Left kidney (tissue), 1 donor: ENCODE measurements at regions not wholly inside any gene's neighbourhood (a gene's known extent, or its start where the extent isn't known, plus 50 kb on each side); places are given as distances from the start of the nearest gene placed in this dataset.
"Not testable (repeated sequence)": the region's sequence is repeated elsewhere in the genome, so short reads cannot be mapped to it uniquely, and the experiment has no call there.

Source experiments
- DNase-seq: peaks from one replicate; pipeline ENCODE4 v3.0.0-alpha.2; 2013

DNA sequence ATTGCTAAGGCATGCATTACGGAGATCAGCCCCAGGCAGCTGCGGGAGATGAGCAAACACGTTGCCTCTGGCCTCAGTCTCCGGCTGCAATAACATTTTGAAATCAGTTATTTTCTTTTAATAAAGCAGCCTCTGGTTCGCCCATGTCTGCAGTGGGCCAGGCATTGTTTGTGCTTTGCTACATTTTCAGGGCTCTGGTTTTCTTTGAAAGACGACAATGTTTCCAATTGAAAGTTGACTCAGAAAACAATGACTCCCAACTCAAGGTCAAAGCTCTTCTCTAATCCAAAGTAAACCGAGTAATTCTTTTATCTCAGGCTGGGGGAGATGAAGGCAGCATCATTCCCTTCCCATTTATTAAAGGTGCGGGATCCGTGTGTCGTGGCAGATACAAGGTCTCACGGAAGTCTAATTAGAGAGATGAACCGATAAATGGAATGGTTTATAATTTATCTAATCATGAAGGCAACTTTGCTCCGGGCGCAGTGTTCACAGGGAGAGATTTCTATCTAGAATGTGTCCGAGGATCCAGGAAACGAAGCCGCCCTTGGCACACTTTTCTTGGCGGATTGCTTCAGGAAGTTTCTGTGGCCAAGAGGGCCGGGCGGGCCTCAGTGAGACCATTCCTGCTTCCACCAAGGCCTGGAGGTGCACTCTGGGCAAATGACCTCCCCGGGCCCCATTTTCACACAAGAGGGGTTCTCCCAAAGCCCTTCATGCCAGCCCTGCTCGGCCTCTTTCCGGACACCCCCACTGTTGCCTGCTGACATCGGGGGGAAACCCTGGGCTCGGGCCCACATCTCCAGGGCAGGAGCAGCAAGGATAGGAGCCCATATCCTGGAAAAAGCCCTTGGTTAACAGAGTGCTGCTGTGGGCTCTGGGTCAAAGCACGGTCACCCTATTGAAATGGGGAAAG, 811.4 kb downstream of the BRD1 start:
- DNase-seq = no peak

DNA sequence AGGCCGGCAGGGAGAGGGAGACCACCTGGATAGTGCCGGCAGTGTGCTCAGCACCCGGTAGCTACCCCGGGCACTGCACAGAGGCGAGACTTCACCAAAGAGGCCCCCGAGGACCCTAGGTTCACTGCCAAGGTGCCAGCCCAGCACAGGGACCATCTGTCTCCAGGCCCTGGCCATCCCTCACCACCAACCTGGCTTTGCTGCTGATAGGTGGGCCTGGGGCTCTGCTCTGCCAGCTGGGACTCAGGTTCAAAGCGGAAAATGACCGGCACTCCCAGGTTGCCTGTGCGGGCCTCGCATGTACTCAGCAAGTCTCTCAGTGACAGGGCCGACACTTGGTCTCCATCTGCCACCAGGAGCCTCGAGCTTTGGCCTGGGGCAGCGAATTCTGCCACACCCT, 812.2 kb downstream of the BRD1 start:
- no peak for DNase-seq

DNA sequence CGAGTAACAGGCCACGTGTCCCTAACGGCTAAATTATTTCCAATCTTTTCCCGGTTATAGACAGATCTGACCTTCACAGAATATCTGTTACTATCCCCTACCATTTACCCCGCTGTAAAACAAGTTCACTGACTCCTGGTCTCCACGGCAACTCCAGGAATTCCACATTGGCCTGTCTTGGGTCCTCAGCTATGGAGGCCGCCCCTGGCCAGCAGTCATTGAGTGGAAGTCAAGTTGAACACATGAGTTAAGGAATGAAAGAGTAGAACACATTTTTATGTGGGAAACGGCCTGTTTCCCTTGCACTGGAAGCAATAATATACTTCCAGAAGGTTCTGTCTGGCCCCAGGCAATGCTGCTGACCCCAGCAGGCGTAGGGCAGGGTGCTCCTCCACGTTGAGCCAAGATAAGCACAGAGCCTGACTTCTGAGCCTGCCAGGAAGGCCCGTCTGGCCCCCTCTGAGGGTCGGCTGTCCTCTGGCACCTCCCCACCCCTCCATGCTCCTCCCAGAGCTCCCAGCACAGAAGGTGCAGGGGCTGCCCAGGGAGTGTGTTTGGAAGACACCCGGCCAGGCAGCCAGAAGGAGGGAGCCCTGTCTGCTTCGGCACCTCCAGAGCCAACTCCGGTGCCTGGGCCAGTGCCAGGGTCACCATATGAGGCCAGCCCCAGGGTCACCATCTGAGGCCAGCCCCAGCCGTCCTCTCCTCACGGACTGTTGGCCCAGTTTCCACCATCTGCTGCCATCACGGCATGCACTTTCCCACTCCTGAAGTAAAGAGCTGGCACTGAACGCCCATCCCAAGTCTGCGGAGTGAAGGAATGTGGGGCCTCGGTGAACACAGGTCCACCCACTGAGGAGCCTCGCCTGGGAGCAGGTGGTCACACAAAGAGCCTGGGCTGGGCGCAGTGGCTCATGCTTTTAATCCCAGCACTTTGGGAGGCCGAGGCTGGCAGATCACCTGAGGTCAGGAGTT, 813.2 kb downstream of the BRD1 start:
- DNase-seq = no peak

DNA sequence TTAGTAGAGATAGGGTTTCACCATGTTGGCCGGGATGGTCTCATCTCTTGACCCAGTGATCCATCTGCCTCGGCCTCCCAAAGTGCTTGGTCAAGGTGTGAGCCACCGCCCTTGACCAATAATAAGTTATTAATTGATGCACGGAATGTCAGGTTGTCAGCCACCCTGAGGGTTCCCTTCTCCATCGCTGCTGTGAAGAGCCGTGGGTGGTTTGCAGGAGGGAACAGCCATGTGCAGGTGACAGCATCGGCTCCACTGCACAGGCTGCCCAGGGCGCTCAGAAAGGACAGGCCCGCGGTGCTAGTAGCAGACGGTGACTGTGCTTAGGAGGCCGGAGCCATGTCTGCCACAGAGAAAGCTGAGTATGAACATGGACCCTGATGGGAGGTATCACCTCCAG, 814.0 kb downstream of the BRD1 start:
- no peak for DNase-seq

DNA sequence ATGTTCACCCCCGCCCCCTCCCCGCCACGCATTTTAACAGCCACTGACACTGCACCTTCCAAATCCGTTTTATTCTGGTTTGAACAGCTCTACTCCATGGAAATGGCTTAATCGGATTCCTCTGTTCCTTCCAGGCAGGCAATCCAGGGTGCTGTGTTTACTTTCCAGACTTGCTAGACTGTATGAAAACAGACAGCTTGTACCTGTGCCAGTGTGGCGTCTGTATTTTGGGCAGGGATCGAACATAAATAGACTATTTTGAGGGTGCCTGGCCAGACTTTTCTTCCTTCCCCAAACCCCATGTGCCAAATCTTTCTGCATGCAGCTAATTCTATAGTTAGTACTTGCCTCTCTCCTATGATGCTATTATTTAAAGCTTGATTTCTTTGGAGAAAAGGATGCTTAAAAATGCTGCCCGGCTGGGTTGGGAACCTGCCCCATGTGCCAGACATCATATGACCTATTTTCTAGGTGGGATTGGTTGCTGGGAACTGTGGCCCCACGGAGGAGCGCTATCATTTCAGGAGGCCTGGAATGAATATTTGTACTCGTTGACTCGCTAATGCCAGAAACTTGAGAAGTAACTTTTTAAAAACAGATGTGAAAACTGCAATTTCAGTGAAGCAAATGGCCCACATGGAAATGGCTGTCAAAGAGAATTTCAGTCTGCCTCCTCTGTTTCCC, 814.8 kb downstream of the BRD1 start:
- no peak for DNase-seq

DNA sequence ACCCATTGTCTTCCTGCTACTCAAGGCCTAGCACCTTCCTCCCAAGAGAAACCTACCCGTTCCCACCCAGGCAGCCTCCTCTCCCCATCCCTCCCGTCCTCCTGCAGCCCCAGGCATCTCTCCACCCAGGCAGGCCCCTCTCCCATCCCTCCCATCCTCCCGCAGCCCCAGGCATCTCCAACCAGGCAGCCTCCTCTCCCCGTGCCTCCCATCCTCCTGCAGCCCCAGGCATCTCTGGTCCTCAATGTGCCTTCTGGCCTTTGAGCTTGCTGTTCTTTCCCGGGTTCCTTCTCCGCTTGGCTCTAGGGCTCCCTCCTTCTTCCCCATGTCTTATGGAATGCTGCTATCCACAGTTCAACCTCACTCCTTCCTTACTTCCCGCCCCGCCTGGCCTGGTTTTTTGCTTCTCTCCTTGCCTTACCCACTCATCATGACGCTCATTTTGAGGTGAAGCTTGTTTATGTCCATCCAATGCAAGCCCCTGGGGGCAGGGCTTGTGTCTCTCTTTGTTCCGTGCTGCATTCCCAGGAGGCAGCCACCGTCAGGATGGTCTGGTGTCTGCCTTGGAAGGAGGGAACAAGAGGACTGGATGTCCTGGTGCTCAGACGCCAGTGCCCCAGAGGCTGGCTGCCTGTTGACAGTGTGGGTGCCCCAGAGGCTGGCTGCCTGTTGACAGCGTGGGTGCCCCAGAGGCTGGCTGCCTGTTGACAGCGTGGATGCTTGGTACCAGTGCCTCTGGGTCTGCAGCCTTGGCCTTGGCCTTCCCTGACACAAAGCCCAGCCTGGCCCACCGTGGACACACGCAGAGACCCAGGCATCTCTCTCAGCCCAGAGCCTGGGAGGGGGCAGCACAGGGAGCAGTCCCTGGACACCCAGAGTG, 815.7 kb downstream of the BRD1 start:
- no peak for DNase-seq

DNA sequence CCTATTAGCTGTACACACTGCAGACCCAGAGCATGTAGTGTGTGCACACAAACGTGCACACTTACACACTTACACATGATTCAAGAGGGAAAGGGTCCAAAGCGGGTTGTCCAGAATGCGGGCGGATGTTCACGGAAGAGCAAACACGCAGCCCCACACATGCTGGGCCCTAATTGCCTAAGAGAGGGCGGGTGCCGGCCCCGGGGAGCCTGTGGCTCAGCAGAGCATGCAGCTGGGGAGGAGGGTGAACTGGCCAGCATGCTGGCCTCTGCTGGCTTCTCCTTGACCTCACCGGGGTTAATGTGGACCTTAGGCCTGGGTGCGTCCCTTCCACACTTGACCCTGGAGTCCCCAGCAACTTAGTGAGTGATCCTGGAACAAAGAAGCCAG, 816.3 kb downstream of the BRD1 start:
- no peak for DNase-seq

DNA sequence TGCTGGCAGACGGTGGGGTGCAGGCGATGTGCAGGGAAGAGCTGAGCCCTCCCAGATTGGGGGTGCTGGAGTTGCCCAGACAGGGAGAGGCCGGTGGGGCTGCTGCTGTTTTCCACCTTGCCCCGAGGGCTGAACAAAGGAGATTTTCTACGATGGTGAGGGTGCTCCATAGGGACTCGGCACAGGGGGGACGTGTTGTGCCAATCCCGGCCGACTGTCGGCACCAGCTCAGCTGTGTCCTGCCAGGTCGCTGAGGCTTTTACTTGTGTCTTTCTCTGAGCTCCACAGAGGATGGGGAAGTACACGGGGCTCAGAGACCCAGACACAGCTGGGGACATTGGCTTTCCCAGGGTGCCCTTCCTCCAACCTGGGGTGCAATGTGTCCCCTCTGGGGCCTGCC, 816.8 kb downstream of the BRD1 start:
- DNase-seq = no peak

DNA sequence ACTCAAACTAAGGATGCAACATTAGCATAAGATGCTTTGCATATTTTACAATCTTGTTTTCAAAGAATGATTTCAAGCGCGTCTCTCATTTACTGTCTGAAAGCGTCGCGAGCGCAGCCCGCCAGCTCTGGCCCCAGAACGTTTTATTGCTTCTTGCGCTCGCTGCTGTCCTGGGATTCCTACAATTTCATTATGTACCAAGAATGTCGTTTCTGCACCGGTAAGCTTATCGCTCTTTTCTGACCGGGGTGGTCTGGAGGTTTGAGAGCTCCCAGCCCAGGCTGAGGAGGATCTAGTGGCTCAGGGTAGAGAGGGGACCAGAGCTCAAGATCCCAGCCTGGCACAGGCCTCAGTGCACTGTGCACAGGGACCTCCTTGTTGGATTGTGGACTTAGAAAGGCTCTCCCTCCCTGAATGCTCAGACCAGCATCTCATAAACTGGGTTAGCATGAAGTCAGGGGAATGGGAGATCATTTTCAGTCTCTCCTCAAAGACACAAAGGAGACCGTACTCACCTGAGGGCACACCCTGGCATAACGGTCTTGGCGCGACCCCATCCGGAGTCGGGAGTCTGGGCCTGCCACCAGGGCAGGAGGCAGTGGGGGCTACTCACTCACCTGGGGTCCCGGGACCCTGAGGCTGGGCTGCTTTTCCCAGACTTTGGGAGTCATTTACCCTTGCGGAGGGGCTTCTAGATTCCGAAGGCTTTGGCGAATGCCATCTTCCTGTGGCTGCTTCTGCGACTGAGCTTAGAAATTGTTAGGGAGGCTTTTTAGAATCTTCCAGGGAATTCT, 817.4 kb downstream of the BRD1 start:
- no peak for DNase-seq

DNA sequence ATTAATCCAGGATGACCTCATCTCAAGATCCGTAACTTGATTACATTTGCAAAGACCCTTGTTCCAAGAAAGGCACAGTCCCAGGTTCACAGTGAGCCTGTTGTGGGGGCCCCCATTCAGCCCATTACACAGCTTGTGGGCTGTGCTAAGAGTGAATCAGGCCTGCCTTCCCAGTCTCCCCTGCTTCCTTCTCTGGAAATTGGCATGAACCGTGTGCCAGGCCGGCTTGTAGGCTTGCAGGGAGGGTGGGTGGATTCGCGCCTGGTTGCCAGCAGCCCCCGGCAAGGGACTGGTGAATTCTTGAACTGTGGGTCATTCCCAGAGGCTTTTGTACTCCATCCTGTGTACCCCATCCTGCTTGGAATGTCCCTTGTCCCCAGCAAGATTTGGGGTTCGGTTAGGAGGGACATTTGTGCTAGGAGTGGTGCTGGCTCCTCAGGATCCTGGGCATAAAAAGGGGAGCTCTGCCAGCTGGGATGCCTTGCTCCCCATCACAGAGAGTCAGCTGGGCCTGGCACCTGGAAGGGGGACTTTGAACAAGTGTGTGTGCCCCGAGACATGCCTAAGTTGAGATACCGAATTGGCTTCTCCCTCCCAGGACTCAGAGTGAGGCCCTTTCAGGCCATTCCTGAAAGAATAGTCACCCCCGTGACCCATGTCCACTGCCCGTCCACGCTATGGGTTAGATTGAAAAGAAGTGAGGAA, 818.2 kb downstream of the BRD1 start:
- no peak for DNase-seq

DNA sequence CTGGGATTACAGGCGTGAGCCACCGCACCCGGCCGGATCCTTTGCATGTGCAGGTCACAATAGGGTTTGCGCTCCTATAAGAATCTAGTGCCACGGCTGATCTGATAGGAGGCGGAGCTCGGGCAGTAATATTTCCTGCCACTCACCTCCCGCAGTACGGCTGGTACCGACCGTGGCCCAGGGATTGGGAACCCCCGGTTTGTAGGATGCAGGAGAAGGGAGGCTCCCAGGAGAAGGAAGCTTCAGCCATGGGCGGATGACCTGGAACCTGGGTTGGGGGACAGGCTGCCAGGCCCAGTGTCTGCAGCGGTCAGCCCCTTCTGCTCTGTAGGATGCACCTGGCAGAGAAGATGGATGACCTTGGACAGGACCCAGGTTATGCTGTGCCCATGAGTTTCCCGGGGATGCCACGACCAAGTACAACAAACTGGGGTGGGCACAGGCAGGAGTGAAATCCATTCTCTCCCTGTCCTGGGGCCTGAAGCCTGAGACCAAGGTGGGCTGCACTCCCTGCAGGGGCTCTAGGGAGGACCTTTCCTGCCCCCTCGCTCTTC, 818.9 kb downstream of the BRD1 start:
- DNase-seq = no peak

DNA sequence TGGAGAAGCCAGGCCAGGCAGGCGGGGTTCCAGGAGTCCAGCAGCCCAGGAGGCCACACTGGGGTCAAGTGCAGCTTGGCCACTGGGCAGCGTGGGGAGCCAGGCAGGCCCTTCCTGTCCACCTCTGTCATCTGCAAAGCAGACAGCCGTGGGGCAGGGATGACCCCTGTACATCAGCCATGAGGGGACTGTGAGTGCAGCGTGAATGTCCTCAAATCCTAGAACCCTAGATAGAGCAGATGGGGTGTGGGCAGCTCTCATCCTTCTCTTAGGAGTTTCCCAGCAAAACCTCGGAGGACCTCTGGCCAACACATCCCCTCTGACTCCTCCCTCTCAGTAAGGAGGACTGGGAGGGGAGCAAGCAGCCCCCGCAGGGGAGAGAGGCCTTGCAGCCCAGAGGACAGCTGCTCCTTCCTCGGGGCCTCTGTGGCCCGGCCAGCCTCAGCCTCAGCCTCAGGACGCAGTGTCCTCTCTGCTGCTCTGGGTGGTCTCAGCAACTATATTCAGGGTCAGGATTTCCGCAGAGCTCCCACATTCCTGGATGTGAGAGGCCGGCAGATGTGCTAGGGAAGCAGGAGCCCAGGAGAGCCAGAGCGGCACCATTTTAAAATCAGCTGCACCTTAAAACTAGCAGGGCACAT, 820.5 kb downstream of the BRD1 start:
- no peak for DNase-seq

DNA sequence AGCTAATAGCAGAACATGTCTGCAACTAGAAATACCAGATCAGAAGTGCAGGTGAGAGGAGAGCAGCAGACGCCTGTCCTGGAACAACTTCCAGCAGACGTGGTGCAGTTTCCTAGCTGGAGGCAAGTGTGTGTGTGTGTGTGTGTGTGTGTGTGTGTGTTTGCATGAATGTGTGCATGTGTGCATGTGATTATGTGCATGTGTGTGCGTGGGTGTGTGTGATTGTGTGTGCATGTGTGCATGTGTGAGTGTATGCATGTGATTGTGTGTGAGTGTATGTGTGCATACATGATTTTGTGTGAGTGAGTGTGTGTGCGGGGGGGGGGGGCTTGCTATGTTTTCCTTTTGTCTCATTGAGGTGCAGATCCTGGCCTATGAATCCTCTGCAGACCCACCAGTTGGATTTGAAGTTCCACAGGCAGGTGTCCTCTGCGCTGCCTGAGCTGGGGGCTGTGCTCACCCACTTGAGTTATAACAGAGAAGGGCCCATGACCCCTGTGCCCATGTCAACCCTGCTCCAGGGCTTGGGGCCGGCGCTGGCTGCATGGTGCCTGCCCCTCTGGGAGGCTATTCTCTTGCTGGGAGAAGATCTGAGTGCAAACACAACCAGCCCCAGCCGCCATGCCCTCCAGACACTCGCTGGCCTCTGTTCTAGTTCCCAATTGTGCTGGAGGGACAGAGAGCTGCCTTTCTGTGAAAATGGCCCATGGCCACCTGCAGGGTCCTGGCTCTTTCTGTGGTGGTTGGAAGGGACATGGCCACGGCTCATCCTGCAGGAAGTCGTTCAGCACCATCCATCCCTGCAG, 821.3 kb downstream of the BRD1 start:
- no peak for DNase-seq

DNA sequence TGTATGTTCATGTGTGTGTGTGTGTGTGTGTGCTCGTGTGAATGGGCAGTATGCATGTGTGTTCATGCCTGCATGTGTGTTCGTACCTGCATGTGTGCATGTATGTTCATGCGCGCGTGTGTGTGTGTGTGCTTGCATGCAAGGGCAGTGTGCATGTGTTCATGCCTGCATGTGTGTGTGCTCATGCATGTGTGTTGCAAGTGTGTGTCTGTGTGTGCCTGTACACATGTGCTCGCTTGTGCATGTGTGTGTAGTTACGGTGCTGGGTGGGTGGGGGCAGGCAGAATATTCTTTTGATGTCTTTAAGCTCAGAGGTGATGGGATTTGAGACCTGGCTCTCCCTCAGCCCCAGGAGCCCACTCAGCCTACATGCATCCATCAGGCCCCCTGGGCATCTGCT, 822.1 kb downstream of the BRD1 start:
- no peak for DNase-seq

DNA sequence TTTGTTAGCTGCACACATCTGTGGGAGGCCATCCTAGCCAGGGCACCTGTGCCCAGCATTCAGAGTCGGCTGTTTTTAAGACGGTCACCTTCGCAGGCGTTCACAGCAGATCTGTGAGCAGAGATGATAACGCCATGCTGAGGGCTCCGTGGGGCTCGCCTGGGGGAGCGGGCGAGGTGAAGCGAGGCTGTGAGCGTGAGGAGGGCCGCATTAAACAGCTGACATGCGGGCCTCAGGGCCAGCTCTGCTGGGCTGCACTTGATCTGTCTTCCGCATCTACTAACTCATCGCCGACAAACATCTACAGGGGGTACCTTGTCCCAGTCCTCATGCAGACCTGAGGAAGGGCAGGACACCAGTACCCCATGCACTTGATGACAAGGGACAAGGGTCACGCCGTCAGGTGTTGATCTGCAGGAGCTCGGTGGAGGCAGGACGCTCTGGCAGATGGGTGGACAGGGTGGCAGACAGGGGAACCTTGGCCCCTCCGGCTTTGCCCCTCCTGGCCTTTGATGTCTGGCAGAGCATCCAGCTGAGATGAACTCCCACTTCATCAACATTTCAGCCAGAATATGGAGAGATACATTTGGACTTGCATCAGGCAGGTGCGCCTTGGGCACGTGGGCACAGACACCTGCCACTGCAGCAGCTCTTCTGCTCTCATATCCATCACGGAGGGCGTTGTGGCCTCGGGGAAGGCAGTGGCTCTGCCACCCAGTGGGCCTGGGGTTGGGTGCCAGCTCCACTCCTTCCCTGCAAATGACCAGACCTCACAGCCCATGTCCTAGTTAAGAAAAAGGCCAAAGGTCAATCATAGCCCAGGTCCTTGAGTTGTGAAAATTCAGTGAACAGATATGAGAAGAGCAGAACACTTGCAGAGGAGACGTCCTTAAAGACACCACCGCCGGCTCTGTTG, 822.9 kb downstream of the BRD1 start:
- DNase-seq = no peak

DNA sequence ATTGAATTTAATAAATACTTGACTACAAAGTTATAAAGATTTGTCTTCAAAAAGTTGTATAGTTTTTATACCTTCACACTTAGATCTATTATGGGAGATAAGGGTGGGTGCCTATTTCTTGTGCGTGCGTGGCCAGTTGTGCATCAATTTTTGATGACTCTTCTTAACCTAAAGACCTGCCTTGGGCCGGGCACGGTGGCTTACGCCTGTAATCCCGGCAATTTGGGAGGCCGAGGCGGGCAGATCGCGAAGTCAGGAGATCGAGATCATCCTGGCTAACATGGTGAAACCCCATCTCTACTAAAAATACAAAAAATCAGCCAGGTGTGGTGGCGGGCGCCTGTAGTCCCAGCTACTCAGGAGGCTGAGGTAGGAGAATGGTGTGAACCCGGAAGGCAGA, 830.1 kb downstream of the BRD1 start:
- DNase-seq = not testable (repeated sequence)

DNA sequence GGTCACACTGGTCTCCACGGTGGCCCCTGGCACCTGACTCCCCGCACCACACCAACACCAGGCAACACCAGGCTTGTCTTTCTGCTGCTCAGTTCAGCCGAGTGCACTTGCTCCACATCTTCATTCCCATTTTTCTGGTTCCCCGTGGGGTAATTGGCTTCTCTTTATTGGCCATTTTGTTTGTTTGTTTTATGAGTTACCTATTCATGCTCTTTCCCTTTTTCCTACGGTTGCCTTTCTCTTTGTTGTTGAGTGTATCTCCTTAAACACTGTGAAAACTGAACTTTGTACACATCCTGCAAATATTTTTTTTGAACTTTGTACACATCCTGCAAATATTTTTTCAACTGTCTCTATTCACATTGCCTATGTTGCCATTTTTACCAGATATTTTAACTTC, 834.0 kb downstream of the BRD1 start:
- DNase-seq = no peak
